ENCODE measurements at regions not wholly inside any gene's neighbourhood (a gene's known extent, or its start where the extent isn't known, plus 50 kb on each side); places are given as distances from the start of the nearest gene placed in this dataset.

GRCh38 chr17:68185820-68186219, 62.0 kb upstream of the AMZ2 start:
- H3K79me2 ChIP-seq (ENCODE audit: control insufficient read depth, low read length), result peaks cover 92% of the 10 kb centered on the region
- H3K4me1 ChIP-seq (ENCODE audit: control insufficient read depth, low read length), result peaks cover 35% of the 10 kb centered on the region
- peaks cover 84% of the 10 kb centered on the region for H3K36me3 ChIP-seq (ENCODE audit: control insufficient read depth, low read length)
- H3K9me2 ChIP-seq (replicated peaks; ENCODE audit: control insufficient read depth, low read length), result no peaks in the 10 kb centered on the region
- no peak overlapping the region for H3K4me3 ChIP-seq (ENCODE audit: low read length)
- H3K27ac ChIP-seq (ENCODE audit: low read depth, low read length), result no peak overlapping the region
- peak overlapping the region; percentile 76 for H3K4me2 ChIP-seq (ENCODE audit: low read length)
- no peaks in the 10 kb centered on the region for H3K9me3 ChIP-seq (ENCODE audit: control insufficient read depth, insufficient read depth, low read length)
- no peak for TF ChIP-seq EZH2phosphoT487 (IDR thresholded peaks at IDR 0.05; ENCODE audit: borderline replicate concordance, low read length)
- TF ChIP-seq, protein P1, sequence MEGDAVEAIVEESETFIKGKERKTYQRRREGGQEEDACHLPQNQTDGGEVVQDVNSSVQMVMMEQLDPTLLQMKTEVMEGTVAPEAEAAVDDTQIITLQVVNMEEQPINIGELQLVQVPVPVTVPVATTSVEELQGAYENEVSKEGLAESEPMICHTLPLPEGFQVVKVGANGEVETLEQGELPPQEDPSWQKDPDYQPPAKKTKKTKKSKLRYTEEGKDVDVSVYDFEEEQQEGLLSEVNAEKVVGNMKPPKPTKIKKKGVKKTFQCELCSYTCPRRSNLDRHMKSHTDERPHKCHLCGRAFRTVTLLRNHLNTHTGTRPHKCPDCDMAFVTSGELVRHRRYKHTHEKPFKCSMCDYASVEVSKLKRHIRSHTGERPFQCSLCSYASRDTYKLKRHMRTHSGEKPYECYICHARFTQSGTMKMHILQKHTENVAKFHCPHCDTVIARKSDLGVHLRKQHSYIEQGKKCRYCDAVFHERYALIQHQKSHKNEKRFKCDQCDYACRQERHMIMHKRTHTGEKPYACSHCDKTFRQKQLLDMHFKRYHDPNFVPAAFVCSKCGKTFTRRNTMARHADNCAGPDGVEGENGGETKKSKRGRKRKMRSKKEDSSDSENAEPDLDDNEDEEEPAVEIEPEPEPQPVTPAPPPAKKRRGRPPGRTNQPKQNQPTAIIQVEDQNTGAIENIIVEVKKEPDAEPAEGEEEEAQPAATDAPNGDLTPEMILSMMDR (IDR thresholded peaks at IDR 0.05; ENCODE audit: low read depth, low read length, poor library complexity, severe bottlenecking), result no peak
- H3K27me3 ChIP-seq (ENCODE audit: control insufficient read depth, low read length), result no peaks in the 10 kb centered on the region
- peaks cover 35% of the 10 kb centered on the region for H4K20me1 ChIP-seq (ENCODE audit: control insufficient read depth, insufficient read depth, low read depth, low read length)
- H3F3A ChIP-seq (ENCODE audit: control insufficient read depth, insufficient read depth), result peaks cover 44% of the 10 kb centered on the region

- peaks cover 57% of the 10 kb centered on the region for H3F3A ChIP-seq (ENCODE audit: control insufficient read depth, insufficient read depth)
- H3K36me3 ChIP-seq (ENCODE audit: control insufficient read depth, low read length), result peaks cover 44% of the 10 kb centered on the region
- no peaks in the 10 kb centered on the region for H3K9me2 ChIP-seq (replicated peaks; ENCODE audit: control insufficient read depth, low read length)
- H3K4me1 ChIP-seq (ENCODE audit: control insufficient read depth, low read length), result peaks cover 13% of the 10 kb centered on the region
- no peak overlapping the region for H3K4me3 ChIP-seq (ENCODE audit: low read length)
- peaks cover 19% of the 10 kb centered on the region for H4K20me1 ChIP-seq (ENCODE audit: control insufficient read depth, insufficient read depth, low read depth, low read length)
- no peaks in the 10 kb centered on the region; the same call in 1 of the 2 replicates for H3K27me3 ChIP-seq (ENCODE audit: control insufficient read depth, low read length)
- H3K79me2 ChIP-seq (ENCODE audit: control insufficient read depth, low read length), result peaks cover 55% of the 10 kb centered on the region
- TF ChIP-seq, protein P1 (IDR thresholded peaks at IDR 0.05; ENCODE audit: low read depth, low read length, poor library complexity, severe bottlenecking), result no peak
- no peak for TF ChIP-seq EZH2phosphoT487 (IDR thresholded peaks at IDR 0.05; ENCODE audit: borderline replicate concordance, low read length)
- H3K9me3 ChIP-seq (ENCODE audit: control insufficient read depth, insufficient read depth, low read length), result no peaks in the 10 kb centered on the region
- no peak overlapping the region for H3K4me2 ChIP-seq (ENCODE audit: low read length)
- H3K27ac ChIP-seq (ENCODE audit: low read depth, low read length), result no peak overlapping the region
Observed at GRCh38 chr17:68190495-68190894, 57.3 kb upstream of the AMZ2 start.

DNA sequence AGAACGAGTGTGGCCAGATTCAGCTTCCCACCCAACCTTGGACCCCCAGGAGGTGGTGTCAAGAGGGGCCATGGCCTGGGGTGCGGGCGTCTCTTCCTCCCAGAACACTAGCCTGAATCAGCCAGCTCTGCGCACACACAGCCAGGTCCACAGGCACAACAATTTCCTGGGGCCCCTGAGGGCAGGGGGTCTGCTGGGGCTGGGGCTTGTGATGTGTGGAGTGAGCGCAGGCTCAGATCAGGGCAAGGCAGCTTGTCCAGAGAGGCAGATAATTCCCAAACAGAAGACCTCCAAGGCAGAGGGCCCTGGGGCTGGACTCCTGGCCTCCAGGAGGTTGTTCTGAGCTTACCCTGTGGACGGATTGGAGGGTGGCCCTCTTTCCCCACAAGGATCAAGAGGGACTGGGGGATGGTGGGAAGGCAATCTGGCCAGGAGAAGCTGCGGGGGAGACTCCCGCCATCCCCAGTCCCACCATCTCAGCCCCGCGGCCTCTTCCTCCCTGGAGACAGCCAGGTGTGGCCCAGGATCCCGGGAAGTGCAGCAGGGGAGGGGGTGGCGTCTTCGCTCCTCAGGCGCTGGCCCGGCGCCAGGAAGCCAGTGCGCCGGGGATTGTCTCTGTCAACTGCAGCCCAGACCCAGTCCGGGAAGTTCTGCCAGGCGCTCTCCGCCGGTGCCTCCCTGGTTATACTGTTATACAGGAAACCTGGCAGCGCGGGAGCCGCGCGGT, 52.0 kb upstream of the AMZ2 start:
- H3K36me3 ChIP-seq (ENCODE audit: control insufficient read depth, low read length), result no peaks in the 10 kb centered on the region
- peaks cover 4% of the 10 kb centered on the region; the same call in 1 of the 2 replicates for H4K20me1 ChIP-seq (ENCODE audit: control insufficient read depth, insufficient read depth, low read depth, low read length)
- TF ChIP-seq, protein P1 (IDR thresholded peaks at IDR 0.05; ENCODE audit: low read depth, low read length, poor library complexity, severe bottlenecking), result no peak
- no peak for TF ChIP-seq EZH2phosphoT487 (IDR thresholded peaks at IDR 0.05; ENCODE audit: borderline replicate concordance, low read length)
- H3K9me3 ChIP-seq (ENCODE audit: control insufficient read depth, insufficient read depth, low read length), result no peaks in the 10 kb centered on the region
- H3K27me3 ChIP-seq (ENCODE audit: control insufficient read depth, low read length), result peaks cover 42% of the 10 kb centered on the region
- peaks cover 53% of the 10 kb centered on the region for H3K4me1 ChIP-seq (ENCODE audit: control insufficient read depth, low read length)
- peaks cover 6% of the 10 kb centered on the region; the same call in 1 of the 2 replicates for H3K79me2 ChIP-seq (ENCODE audit: control insufficient read depth, low read length)
- H3K4me3 ChIP-seq (ENCODE audit: low read length), result peak overlapping the region; percentile 35
- H3K9me2 ChIP-seq (replicated peaks; ENCODE audit: control insufficient read depth, low read length), result no peaks in the 10 kb centered on the region
- peaks cover 35% of the 10 kb centered on the region for H3F3A ChIP-seq (ENCODE audit: control insufficient read depth, insufficient read depth)
- H3K4me2 ChIP-seq (ENCODE audit: low read length), result peak overlapping the region; percentile 53
- no peak overlapping the region for H3K27ac ChIP-seq (ENCODE audit: low read depth, low read length)

Measured in DOHH2 (cell line).